GM12875 (cell line): ENCODE measurements at regions not wholly inside any gene's neighbourhood (a gene's known extent, or its start where the extent isn't known, plus 50 kb on each side); places are given as distances from the start of the nearest gene placed in this dataset.
A peak's percentile ranks its signal among the peaks of the same experiment; 100 is the strongest.

Experiments
- H3K4me3 ChIP-seq: one replicate; pipeline ENCODE4 v1.5.1; 2011; ENCODE audit warnings: low read depth, low read length, control low read depth
- CTCF ChIP-seq: IDR thresholded peaks from 2 replicates; pipeline ENCODE4 v1.5.1; 2011; ENCODE audit warnings: low read depth, mild to moderate bottlenecking, control low read depth, inconsistent platforms, low read length, moderate library complexity, borderline replicate concordance; ENCODE audit not compliant: insufficient read depth

GRCh38 chr3:161555320-161555719 lies 58.7 kb downstream of the OTOL1 start:
- H3K4me3 ChIP-seq, result no peak overlapping the region
- no peak for TF ChIP-seq CTCF

- no peak for TF ChIP-seq CTCF
- H3K4me3 ChIP-seq, result no peak overlapping the region
Observed at GRCh38 chr3:161556533-161556932, 59.9 kb downstream of the OTOL1 start.

- no peak for TF ChIP-seq CTCF
Observed at GRCh38 chr3:161556941-161557340, 60.3 kb downstream of the OTOL1 start.

GRCh38 chr3:161557445-161558150 lies 61.0 kb downstream of the OTOL1 start:
- TF ChIP-seq CTCF, result no peak
- H3K4me3 ChIP-seq, result no peak overlapping the region

More at GRCh38 chr3:161556941-161557340, 60.3 kb downstream of the OTOL1 start:
- no peak overlapping the region for H3K4me3 ChIP-seq

GRCh38 chr3:161558236-161558635 lies 61.6 kb downstream of the OTOL1 start:
- no peak for TF ChIP-seq CTCF
- no peak overlapping the region for H3K4me3 ChIP-seq

GRCh38 chr3:161559177-161559998 lies 62.8 kb downstream of the OTOL1 start:
- no peak overlapping the region for H3K4me3 ChIP-seq
- peak; percentile 75 for TF ChIP-seq CTCF
